Endothelial cell of umbilical vein (primary cell): ENCODE measurements at regions not wholly inside any gene's neighbourhood (a gene's known extent, or its start where the extent isn't known, plus 50 kb on each side); places are given as distances from the start of the nearest gene placed in this dataset.

Source experiments
- BruUV-seq: library from RNA; stranded (reverse); fragments of 400-500 nt; replicated peaks from 2 replicates; lab custom pipeline; 2021; lab: Mats Ljungman, UMichigan
- CTCF ChIA-PET: fragments of 300-600, 350-600 bp; sonication (Branson Sonifier 250); formaldehyde crosslinking; loops from one replicate; lab custom pipeline; 2021; ENCODE audit warnings: antibody characterized with exemption, inconsistent platforms; lab: Charles Lee
- POLR2A ChIA-PET: fragments of 300-600, 350-600 bp; sonication (Branson Sonifier 250); formaldehyde crosslinking; loops from one replicate; lab custom pipeline; 2021; ENCODE audit warnings: antibody characterized with exemption, inconsistent platforms; lab: Charles Lee
- DNase-seq: peaks from one replicate; pipeline ENCODE4 v3.0.0-alpha.2; 2011; ENCODE audit warnings: low read depth, low spot score
- FAIRE-seq: peaks from 2 replicates; lab custom pipeline; 2011; peaks lifted over from hg19 to GRCh38; lab: Jason Lieb, UNC
- H2AFZ ChIP-seq: 2 replicates; pipeline ENCODE4 v1.6.0; 2012; ENCODE audit warnings: low read depth, low read length, control low read depth, inconsistent platforms
- H3K27ac ChIP-seq: 2 replicates; pipeline ENCODE4 v1.5.1; 2011; ENCODE audit warnings: low read depth, mild to moderate bottlenecking, control low read depth, low read length, moderate library complexity; ENCODE audit not compliant: insufficient read depth
- H3K27me3 ChIP-seq, 2 experiments: 2 replicates each; pipeline versions ENCODE4 v1.6.0 to v1.6.1; 2011; ENCODE audit warnings: low read length in 2 of 2, mixed read lengths in 1 of 2; ENCODE audit not compliant: control insufficient read depth in 2 of 2, insufficient read depth in 2 of 2
- H3K36me3 ChIP-seq, 2 experiments: 2 replicates in 1 of 2; 3 replicates in 1 of 2; pipeline ENCODE4 v1.5.1; 2011; ENCODE audit warnings: low read length in 2 of 2, mild to moderate bottlenecking in 1 of 2, moderate library complexity in 1 of 2; ENCODE audit not compliant: control insufficient read depth in 2 of 2, insufficient read depth in 2 of 2; ENCODE audit errors: extremely low read depth in 1 of 2
- H3K4me1 ChIP-seq: 3 replicates; pipeline ENCODE4 v1.5.1; 2011; ENCODE audit warnings: mild to moderate bottlenecking, low read length; ENCODE audit not compliant: control insufficient read depth, insufficient read depth; ENCODE audit errors: extremely low read depth
- H3K4me2 ChIP-seq: 2 replicates; pipeline ENCODE4 v1.6.1; 2011; ENCODE audit warnings: low read length, control low read depth, mixed read lengths; ENCODE audit not compliant: insufficient read depth
- H3K4me3 ChIP-seq, 3 experiments: fragments of 200-600 bp in 1 of 3; sonication (generic), shearing (Covaris generic) in 1 of 3; replicated peaks in 1 of 3; 2 replicates each; pipeline ENCODE4 v1.5.1; 2011 to 2016; ENCODE audit warnings: control low read depth in 3 of 3, low read length in 3 of 3, mild to moderate bottlenecking in 2 of 3, inconsistent platforms in 1 of 3, low read depth in 1 of 3, moderate library complexity in 1 of 3; ENCODE audit not compliant: insufficient read depth in 1 of 3
- H3K79me2 ChIP-seq: 2 replicates; pipeline ENCODE4 v1.6.0; 2012; ENCODE audit warnings: low read length, inconsistent platforms; ENCODE audit not compliant: control insufficient read depth, insufficient read depth
- H3K9ac ChIP-seq: replicated peaks from 2 replicates; pipeline ENCODE3; 2011; ENCODE audit warnings: low read length, control low read depth; ENCODE audit not compliant: insufficient read depth; ENCODE audit errors: extremely low read depth
- H3K9me1 ChIP-seq: replicated peaks from 3 replicates; pipeline ENCODE4 v1.6.0; 2011; ENCODE audit warnings: mild to moderate bottlenecking, low read length; ENCODE audit not compliant: control insufficient read depth, insufficient read depth; ENCODE audit errors: extremely low read depth
- H3K9me3 ChIP-seq: replicated peaks from 2 replicates; pipeline ENCODE4 v1.5.1; 2012; ENCODE audit warnings: low read length, inconsistent platforms; ENCODE audit not compliant: control insufficient read depth, insufficient read depth
- H4K20me1 ChIP-seq: replicated peaks from 2 replicates; pipeline ENCODE3; 2011; ENCODE audit warnings: mild to moderate bottlenecking, low read length; ENCODE audit not compliant: control insufficient read depth, insufficient read depth; ENCODE audit errors: extremely low read depth
- EZH2 ChIP-seq: IDR thresholded peaks from 2 replicates; pipeline ENCODE4 v1.6.1; 2012; ENCODE audit warnings: borderline replicate concordance, low read depth, mild to moderate bottlenecking, moderate library complexity, low read length, inconsistent platforms; ENCODE audit not compliant: severe bottlenecking
- FOS ChIP-seq: IDR thresholded peaks from 2 replicates; pipeline ENCODE4 v1.6.1; 2011; ENCODE audit warnings: mild to moderate bottlenecking, low read length, moderate library complexity, borderline replicate concordance; ENCODE audit not compliant: insufficient read depth
- GATA2 ChIP-seq: IDR thresholded peaks from 2 replicates; pipeline ENCODE4 v1.7.0; 2011; ENCODE audit warnings: low read depth, mild to moderate bottlenecking, moderate library complexity, mixed read lengths, low read length; ENCODE audit not compliant: insufficient read length, insufficient read depth
- JUN ChIP-seq: IDR thresholded peaks from 2 replicates; pipeline ENCODE4 v1.6.1; 2011; ENCODE audit warnings: borderline replicate concordance, low read depth; ENCODE audit not compliant: insufficient read length, insufficient read depth
- MYC ChIP-seq: IDR thresholded peaks from one replicate; pipeline ENCODE4 v1.6.1; 2011; ENCODE audit warnings: mild to moderate bottlenecking, low read depth, low read length
- POLR2A ChIP-seq: IDR thresholded peaks from 2 replicates; pipeline ENCODE4 v1.6.1; 2012; ENCODE audit warnings: low read depth, mild to moderate bottlenecking, control low read depth, low read length
- POLR2AphosphoS5 ChIP-seq: IDR thresholded peaks from 2 replicates; pipeline ENCODE4 v1.6.1; 2012; ENCODE audit warnings: low read depth, mild to moderate bottlenecking, control low read depth, low read length, moderate library complexity; ENCODE audit not compliant: insufficient read depth
- dilution Hi-C: fragments of 300-500 bp; cut with MboI; formaldehyde crosslinking; loops from one replicate; pipeline ENCODE4 v1.15.0; 2019; ENCODE audit warnings: low sequenced_read_pairs; ENCODE audit not compliant: extremely low pct_ligation_motif_present
- intact Hi-C: fragments of 100-400 bp; cut with micrococcal nuclease; formaldehyde crosslinking; loops from one replicate; pipeline ENCODE4 v1.10.0; 2022
- TF ChIP-seq, protein P1 (sequence below): IDR thresholded peaks from 2 replicates; pipeline ENCODE4 v1.6.1; 2011; ENCODE audit not compliant: insufficient read depth, insufficient read length
- TF ChIP-seq, protein P2 (sequence below), 2 donors: IDR thresholded peaks; 1 replicate in 1 of 2; 2 replicates in 1 of 2; pipeline ENCODE4 v1.5.1; 2011; ENCODE audit warnings: low read length in 2 of 2, mild to moderate bottlenecking in 2 of 2, moderate library complexity in 2 of 2, control low read depth in 1 of 2, inconsistent platforms in 1 of 2, low read depth in 1 of 2; ENCODE audit not compliant: insufficient read depth in 1 of 2; ENCODE audit errors: extremely low read depth in 1 of 2

DNA sequence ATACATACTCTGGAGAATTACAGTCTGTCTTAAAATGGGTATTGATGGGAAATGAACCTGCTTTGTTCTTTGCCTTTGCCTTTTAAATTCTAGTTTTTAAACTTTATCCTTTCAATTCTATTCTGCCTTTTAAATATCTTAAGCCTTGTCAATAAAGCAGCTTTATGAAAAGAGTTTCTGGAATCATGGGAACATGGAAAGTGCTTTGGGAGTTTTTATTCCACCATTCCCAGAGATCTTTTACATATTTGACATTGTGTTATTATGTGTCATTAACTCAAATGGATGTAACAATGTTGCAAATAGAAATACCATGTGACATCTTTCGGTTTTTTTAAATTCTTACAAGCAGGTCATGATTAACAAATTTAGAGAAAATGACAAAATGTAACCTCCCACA lies 555.7 kb upstream of the ANO3 start:
- Histone ChIP-seq H3K4me2 (no peak overlapping the region), H3K79me2 (no peaks in the 10 kb centered on the region), H3K9ac (no peak overlapping the region), H3K9me3 (no peaks in the 10 kb centered on the region), H2AFZ (no peak overlapping the region), H3K9me1 (no peaks in the 10 kb centered on the region), H3K4me3 (no peak overlapping the region), H3K27ac (no peak overlapping the region), H3K4me1 (no peaks in the 10 kb centered on the region), H3K36me3 (no peaks in the 10 kb centered on the region), H3K27me3 (no peaks in the 10 kb centered on the region), H4K20me1 (no peaks in the 10 kb centered on the region)
- intact Hi-C loops (no loop called here), dilution Hi-C loops (no loop called here)
- FAIRE-seq (no peak), DNase-seq (no peak)
- TF ChIP-seq, protein P1, sequence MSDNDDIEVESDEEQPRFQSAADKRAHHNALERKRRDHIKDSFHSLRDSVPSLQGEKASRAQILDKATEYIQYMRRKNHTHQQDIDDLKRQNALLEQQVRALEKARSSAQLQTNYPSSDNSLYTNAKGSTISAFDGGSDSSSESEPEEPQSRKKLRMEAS, result no peak
- TF ChIP-seq, protein P2, sequence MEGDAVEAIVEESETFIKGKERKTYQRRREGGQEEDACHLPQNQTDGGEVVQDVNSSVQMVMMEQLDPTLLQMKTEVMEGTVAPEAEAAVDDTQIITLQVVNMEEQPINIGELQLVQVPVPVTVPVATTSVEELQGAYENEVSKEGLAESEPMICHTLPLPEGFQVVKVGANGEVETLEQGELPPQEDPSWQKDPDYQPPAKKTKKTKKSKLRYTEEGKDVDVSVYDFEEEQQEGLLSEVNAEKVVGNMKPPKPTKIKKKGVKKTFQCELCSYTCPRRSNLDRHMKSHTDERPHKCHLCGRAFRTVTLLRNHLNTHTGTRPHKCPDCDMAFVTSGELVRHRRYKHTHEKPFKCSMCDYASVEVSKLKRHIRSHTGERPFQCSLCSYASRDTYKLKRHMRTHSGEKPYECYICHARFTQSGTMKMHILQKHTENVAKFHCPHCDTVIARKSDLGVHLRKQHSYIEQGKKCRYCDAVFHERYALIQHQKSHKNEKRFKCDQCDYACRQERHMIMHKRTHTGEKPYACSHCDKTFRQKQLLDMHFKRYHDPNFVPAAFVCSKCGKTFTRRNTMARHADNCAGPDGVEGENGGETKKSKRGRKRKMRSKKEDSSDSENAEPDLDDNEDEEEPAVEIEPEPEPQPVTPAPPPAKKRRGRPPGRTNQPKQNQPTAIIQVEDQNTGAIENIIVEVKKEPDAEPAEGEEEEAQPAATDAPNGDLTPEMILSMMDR (IDR thresholded peaks at IDR 0.05; ENCODE audit: extremely low read depth in 1 of 2, insufficient read depth in 1 of 2, low read depth in 1 of 2, low read length in 2 of 2), result no peak
- TF ChIP-seq MYC, result no peak
- no peak for TF ChIP-seq GATA2
- no peak for TF ChIP-seq POLR2A
- no peak for TF ChIP-seq FOS
- no peak for TF ChIP-seq POLR2AphosphoS5
- no peak for TF ChIP-seq JUN
- no peak for TF ChIP-seq EZH2
- no TSS peak for BruUV-seq
- ChIA-PET CTCF (no interaction called here), POLR2A (no interaction called here)
